A673 (cell line): ENCODE measurements at regions not wholly inside any gene's neighbourhood (a gene's known extent, or its start where the extent isn't known, plus 50 kb on each side); places are given as distances from the start of the nearest gene placed in this dataset.

ENCODE experiments used
- CTCF ChIP-seq: fragments of 300-800, 200-600 bp; sonication (generic); conservative IDR thresholded peaks from 2 replicates; pipeline ENCODE4 v1.5.1; 2017; ENCODE audit warnings: low read depth, mild to moderate bottlenecking, antibody characterized with exemption, low read length, moderate library complexity, mixed read lengths
- EZH2 ChIP-seq: fragments of 200-600 bp; sonication (generic); IDR thresholded peaks from 2 replicates; pipeline ENCODE4 v1.6.1; 2017; ENCODE audit warnings: borderline replicate concordance, low read depth, mild to moderate bottlenecking, mixed read lengths, antibody characterized with exemption, low read length; ENCODE audit not compliant: poor library complexity, severe bottlenecking

DNA sequence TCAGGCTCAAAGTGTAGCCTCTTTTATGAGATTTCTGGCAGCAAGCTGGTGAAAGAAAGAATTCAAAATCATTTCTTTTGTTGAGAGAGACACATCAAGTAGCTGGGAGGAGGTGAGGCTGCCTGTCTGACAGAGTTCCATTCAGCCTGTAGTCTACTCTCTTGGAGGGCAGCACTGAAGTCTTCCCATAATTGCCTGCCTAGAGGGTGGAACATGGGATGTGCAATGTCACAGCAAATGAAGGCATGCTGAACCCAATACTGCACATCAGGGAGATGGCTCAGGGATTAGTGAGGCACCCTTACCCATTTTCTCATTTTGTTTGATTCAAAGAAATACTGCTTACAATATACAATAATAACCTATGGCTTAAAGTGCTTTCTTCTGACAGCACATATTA lies 475.7 kb downstream of the TMEM232 start:
- TF ChIP-seq CTCF (no peak), EZH2 (no peak)
